HCT116 (cell line): ENCODE measurements at regions not wholly inside any gene's neighbourhood (a gene's known extent, or its start where the extent isn't known, plus 50 kb on each side); places are given as distances from the start of the nearest gene placed in this dataset.

Source experiments
- ATF3 ChIP-seq: IDR thresholded peaks from 2 replicates; pipeline ENCODE4 v1.6.1; 2012
- CEBPB ChIP-seq: IDR thresholded peaks from 2 replicates; pipeline ENCODE4 v1.6.1; 2012; ENCODE audit warnings: low read depth
- CTCF ChIP-seq, 3 experiments: fragments of 200-600 bp in 1 of 3; sonication (generic) in 1 of 3; IDR thresholded peaks in 2 of 3; conservative IDR thresholded peaks in 1 of 3; 2 replicates each; pipeline ENCODE4 v1.5.1; 2012 to 2017; ENCODE audit warnings: low read depth in 2 of 3, low read length in 2 of 3, antibody characterized with exemption in 1 of 3, borderline replicate concordance in 1 of 3, control low read depth in 1 of 3, mild to moderate bottlenecking in 1 of 3, mixed read lengths in 1 of 3, mixed run types in 1 of 3, moderate library complexity in 1 of 3; ENCODE audit not compliant: insufficient read depth in 1 of 3
- EGR1 ChIP-seq: IDR thresholded peaks from 2 replicates; pipeline ENCODE4 v1.6.1; 2012; ENCODE audit warnings: low read depth
- EZH2phosphoT487 ChIP-seq: fragments of 200-600 bp; IDR thresholded peaks from 2 replicates; pipeline ENCODE4 v1.6.1; 2018; ENCODE audit warnings: antibody characterized with exemption, borderline replicate concordance
- JUND ChIP-seq: IDR thresholded peaks from 2 replicates; pipeline ENCODE4 v1.6.1; 2012
- POLR2A ChIP-seq: IDR thresholded peaks from 2 replicates; pipeline ENCODE4 v1.7.0; 2011; ENCODE audit warnings: borderline replicate concordance; ENCODE audit not compliant: insufficient read depth, insufficient read length; ENCODE audit errors: extremely low read depth
- POLR2AphosphoS5 ChIP-seq: IDR thresholded peaks from 2 replicates; pipeline ENCODE4 v1.6.1; 2011; ENCODE audit warnings: mild to moderate bottlenecking, low read depth, low read length, moderate library complexity
- REST ChIP-seq: IDR thresholded peaks from 2 replicates; pipeline ENCODE4 v1.6.1; 2012; ENCODE audit warnings: low read depth
- TCF7L2 ChIP-seq: IDR thresholded peaks from 2 replicates; pipeline ENCODE4 v1.7.0; 2011; ENCODE audit warnings: borderline replicate concordance, inconsistent platforms; ENCODE audit not compliant: insufficient read depth, insufficient read length; ENCODE audit errors: extremely low read depth
- YY1 ChIP-seq: IDR thresholded peaks from 2 replicates; pipeline ENCODE4 v1.6.1; 2011; ENCODE audit warnings: low read length, low read depth, moderate library complexity, mild to moderate bottlenecking; ENCODE audit not compliant: insufficient replicate concordance; ENCODE audit errors: extremely low read depth
- ZBTB33 ChIP-seq: IDR thresholded peaks from 2 replicates; pipeline ENCODE4 v1.6.1; 2011; ENCODE audit warnings: mild to moderate bottlenecking, low read length, moderate library complexity; ENCODE audit not compliant: insufficient replicate concordance; ENCODE audit errors: extremely low read depth
- ZNF274 ChIP-seq: fragments of 200-500 bp; sonication (Bioruptor generic); IDR thresholded peaks from 2 replicates; pipeline ENCODE4 v1.6.1; 2014; ENCODE audit warnings: mild to moderate bottlenecking, low read depth, low read length, inconsistent platforms

- TF ChIP-seq ZNF274: no peak
- TF ChIP-seq CEBPB: no peak
- no peak for TF ChIP-seq CTCF (IDR thresholded peaks at IDR 0.05 in 2 of 3, conservative IDR thresholded peaks at IDR 0.05 in 1 of 3; ENCODE audit: borderline replicate concordance in 1 of 3, insufficient read depth in 1 of 3, low read depth in 2 of 3, low read length in 2 of 3)
- TF ChIP-seq JUND: no peak
- TF ChIP-seq ZBTB33: no peak
- TF ChIP-seq YY1: no peak
- TF ChIP-seq POLR2AphosphoS5: no peak
- no peak for TF ChIP-seq POLR2A
- no peak for TF ChIP-seq EGR1
- no peak for TF ChIP-seq REST
- TF ChIP-seq TCF7L2: no peak
- no peak for TF ChIP-seq ATF3
- no peak for TF ChIP-seq EZH2phosphoT487
Measured at GRCh38 chr2:65688141-65688886, 255.9 kb upstream of the SPRED2 start.
